ENCODE measurements at regions not wholly inside any gene's neighbourhood (a gene's known extent, or its start where the extent isn't known, plus 50 kb on each side); places are given as distances from the start of the nearest gene placed in this dataset.

DNA sequence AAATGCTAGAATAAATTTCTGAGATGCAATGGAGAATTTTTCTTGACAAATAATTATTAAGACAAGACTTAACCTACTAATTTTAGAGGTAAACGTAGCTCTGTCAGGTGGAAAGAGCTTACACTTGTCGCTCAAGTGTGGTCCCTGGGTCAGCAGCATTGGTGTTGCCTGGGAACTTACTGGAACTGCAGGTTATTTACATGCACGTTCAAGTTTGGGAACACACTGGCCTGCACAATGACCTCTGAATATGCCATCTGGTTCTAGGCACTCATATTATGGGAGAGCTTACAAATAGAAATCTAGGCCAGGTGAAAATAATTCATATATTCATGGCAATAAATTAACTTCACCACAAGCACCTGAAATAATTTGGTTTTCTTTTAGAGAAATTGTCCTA lies 88.5 kb upstream of the BCL9 start:
- TF ChIP-seq, protein P1, sequence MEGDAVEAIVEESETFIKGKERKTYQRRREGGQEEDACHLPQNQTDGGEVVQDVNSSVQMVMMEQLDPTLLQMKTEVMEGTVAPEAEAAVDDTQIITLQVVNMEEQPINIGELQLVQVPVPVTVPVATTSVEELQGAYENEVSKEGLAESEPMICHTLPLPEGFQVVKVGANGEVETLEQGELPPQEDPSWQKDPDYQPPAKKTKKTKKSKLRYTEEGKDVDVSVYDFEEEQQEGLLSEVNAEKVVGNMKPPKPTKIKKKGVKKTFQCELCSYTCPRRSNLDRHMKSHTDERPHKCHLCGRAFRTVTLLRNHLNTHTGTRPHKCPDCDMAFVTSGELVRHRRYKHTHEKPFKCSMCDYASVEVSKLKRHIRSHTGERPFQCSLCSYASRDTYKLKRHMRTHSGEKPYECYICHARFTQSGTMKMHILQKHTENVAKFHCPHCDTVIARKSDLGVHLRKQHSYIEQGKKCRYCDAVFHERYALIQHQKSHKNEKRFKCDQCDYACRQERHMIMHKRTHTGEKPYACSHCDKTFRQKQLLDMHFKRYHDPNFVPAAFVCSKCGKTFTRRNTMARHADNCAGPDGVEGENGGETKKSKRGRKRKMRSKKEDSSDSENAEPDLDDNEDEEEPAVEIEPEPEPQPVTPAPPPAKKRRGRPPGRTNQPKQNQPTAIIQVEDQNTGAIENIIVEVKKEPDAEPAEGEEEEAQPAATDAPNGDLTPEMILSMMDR (conservative IDR thresholded peaks at IDR 0.05) = no peak
- TF ChIP-seq EZH2 (IDR thresholded peaks at IDR 0.05; ENCODE audit: low read depth) = no peak

Measured in PC-9 (cell line).